ENCODE measurements at regions not wholly inside any gene's neighbourhood (a gene's known extent, or its start where the extent isn't known, plus 50 kb on each side); places are given as distances from the start of the nearest gene placed in this dataset.

GRCh38 chr19:30665449-30665848, 293.3 kb downstream of the ZNF536 start:
- TF ChIP-seq CTCF (IDR thresholded peaks at IDR 0.05; ENCODE audit: poor library complexity) (no peak), EZH2 (IDR thresholded peaks at IDR 0.05; ENCODE audit: borderline replicate concordance) (no peak), EZH2phosphoT487 (IDR thresholded peaks at IDR 0.05; ENCODE audit: low read depth, severe bottlenecking, unreplicated experiment) (no peak)

Measured in hepatocyte (in vitro differentiated cells).